ENCODE measurements at regions not wholly inside any gene's neighbourhood (a gene's known extent, or its start where the extent isn't known, plus 50 kb on each side); places are given as distances from the start of the nearest gene placed in this dataset.

GRCh38 chr7:22667187-22667561, 59.8 kb upstream of the IL6 start:
- no peak overlapping the region for H3K4me3 ChIP-seq (ENCODE audit: insufficient read depth, low read depth, low read length, poor library complexity, severe bottlenecking)
- H3K9me3 ChIP-seq (ENCODE audit: control insufficient read depth, low read length): no peaks in the 10 kb centered on the region
- H3K36me3 ChIP-seq (ENCODE audit: control insufficient read depth, insufficient read depth, low read length): no peaks in the 10 kb centered on the region
- no peaks in the 10 kb centered on the region for H3K27me3 ChIP-seq (replicated peaks; ENCODE audit: control insufficient read depth, insufficient read depth, low read length, poor library complexity, severe bottlenecking)
- H3K4me1 ChIP-seq (ENCODE audit: control insufficient read depth, insufficient read depth, low read length, poor library complexity, severe bottlenecking): no peaks in the 10 kb centered on the region
- DNase-seq: no peak
- H3K27ac ChIP-seq (ENCODE audit: insufficient read depth, low read length, poor library complexity, severe bottlenecking): no peak overlapping the region

- H3K27ac ChIP-seq (ENCODE audit: insufficient read depth, low read length, poor library complexity, severe bottlenecking): no peak overlapping the region
- no peak for DNase-seq
- H3K9me3 ChIP-seq (ENCODE audit: control insufficient read depth, low read length): no peaks in the 10 kb centered on the region
- no peaks in the 10 kb centered on the region for H3K27me3 ChIP-seq (replicated peaks; ENCODE audit: control insufficient read depth, insufficient read depth, low read length, poor library complexity, severe bottlenecking)
- H3K36me3 ChIP-seq (ENCODE audit: control insufficient read depth, insufficient read depth, low read length): no peaks in the 10 kb centered on the region
- no peaks in the 10 kb centered on the region for H3K4me1 ChIP-seq (ENCODE audit: control insufficient read depth, insufficient read depth, low read length, poor library complexity, severe bottlenecking)
- H3K4me3 ChIP-seq (ENCODE audit: insufficient read depth, low read depth, low read length, poor library complexity, severe bottlenecking): no peak overlapping the region
Observed at GRCh38 chr7:22666732-22667131, 60.3 kb upstream of the IL6 start.

DNA sequence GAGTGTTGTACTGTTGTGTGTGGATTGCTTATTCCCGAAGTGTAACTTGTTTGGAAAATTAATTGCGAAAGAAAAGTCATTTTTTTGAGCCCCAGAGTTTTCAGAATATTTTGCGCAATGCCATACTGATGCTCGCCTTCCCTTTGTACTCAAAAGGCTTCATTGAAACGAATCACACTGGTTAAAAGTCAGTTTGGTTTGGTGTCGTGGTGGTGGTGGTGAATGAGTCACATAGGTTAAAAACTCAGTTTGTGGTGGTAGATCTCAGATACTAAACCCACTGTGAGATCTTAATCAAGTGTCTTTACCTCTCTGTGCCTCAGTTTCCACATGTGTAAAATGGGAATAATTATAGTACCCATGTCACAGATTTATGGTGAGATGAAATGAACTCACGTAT, 61.1 kb upstream of the IL6 start:
- Histone ChIP-seq H3K27me3 (replicated peaks; ENCODE audit: control insufficient read depth, insufficient read depth, low read length, poor library complexity, severe bottlenecking) (no peaks in the 10 kb centered on the region), H3K36me3 (ENCODE audit: control insufficient read depth, insufficient read depth, low read length) (no peaks in the 10 kb centered on the region), H3K9me3 (ENCODE audit: control insufficient read depth, low read length) (no peaks in the 10 kb centered on the region), H3K27ac (ENCODE audit: insufficient read depth, low read length, poor library complexity, severe bottlenecking) (no peak overlapping the region), H3K4me3 (ENCODE audit: insufficient read depth, low read depth, low read length, poor library complexity, severe bottlenecking) (no peak overlapping the region), H3K4me1 (ENCODE audit: control insufficient read depth, insufficient read depth, low read length, poor library complexity, severe bottlenecking) (no peaks in the 10 kb centered on the region)
- DNase-seq: no peak

GRCh38 chr7:22664988-22665798, 61.8 kb upstream of the IL6 start:
- no peak for DNase-seq
- Histone ChIP-seq H3K27ac (ENCODE audit: insufficient read depth, low read length, poor library complexity, severe bottlenecking) (no peak overlapping the region), H3K27me3 (replicated peaks; ENCODE audit: control insufficient read depth, insufficient read depth, low read length, poor library complexity, severe bottlenecking) (no peaks in the 10 kb centered on the region), H3K9me3 (ENCODE audit: control insufficient read depth, low read length) (no peaks in the 10 kb centered on the region), H3K36me3 (ENCODE audit: control insufficient read depth, insufficient read depth, low read length) (no peaks in the 10 kb centered on the region), H3K4me3 (ENCODE audit: insufficient read depth, low read depth, low read length, poor library complexity, severe bottlenecking) (no peak overlapping the region), H3K4me1 (ENCODE audit: control insufficient read depth, insufficient read depth, low read length, poor library complexity, severe bottlenecking) (no peaks in the 10 kb centered on the region)

- DNase-seq: no peak
- Histone ChIP-seq H3K27ac (ENCODE audit: insufficient read depth, low read length, poor library complexity, severe bottlenecking) (no peak overlapping the region), H3K27me3 (replicated peaks; ENCODE audit: control insufficient read depth, insufficient read depth, low read length, poor library complexity, severe bottlenecking) (no peaks in the 10 kb centered on the region)
Observed at GRCh38 chr7:22663721-22664120, 63.3 kb upstream of the IL6 start.

GRCh38 chr7:22663357-22663718, 63.7 kb upstream of the IL6 start:
- Histone ChIP-seq H3K27ac (ENCODE audit: insufficient read depth, low read length, poor library complexity, severe bottlenecking) (no peak overlapping the region), H3K4me3 (ENCODE audit: insufficient read depth, low read depth, low read length, poor library complexity, severe bottlenecking) (no peak overlapping the region), H3K9me3 (ENCODE audit: control insufficient read depth, low read length) (no peaks in the 10 kb centered on the region), H3K27me3 (replicated peaks; ENCODE audit: control insufficient read depth, insufficient read depth, low read length, poor library complexity, severe bottlenecking) (no peaks in the 10 kb centered on the region), H3K36me3 (ENCODE audit: control insufficient read depth, insufficient read depth, low read length) (no peaks in the 10 kb centered on the region), H3K4me1 (ENCODE audit: control insufficient read depth, insufficient read depth, low read length, poor library complexity, severe bottlenecking) (no peaks in the 10 kb centered on the region)
- DNase-seq: no peak

More at GRCh38 chr7:22663721-22664120, 63.3 kb upstream of the IL6 start:
- no peaks in the 10 kb centered on the region for H3K4me1 ChIP-seq (ENCODE audit: control insufficient read depth, insufficient read depth, low read length, poor library complexity, severe bottlenecking)
- no peaks in the 10 kb centered on the region for H3K9me3 ChIP-seq (ENCODE audit: control insufficient read depth, low read length)
- H3K4me3 ChIP-seq (ENCODE audit: insufficient read depth, low read depth, low read length, poor library complexity, severe bottlenecking): no peak overlapping the region
- H3K36me3 ChIP-seq (ENCODE audit: control insufficient read depth, insufficient read depth, low read length): no peaks in the 10 kb centered on the region

DNA sequence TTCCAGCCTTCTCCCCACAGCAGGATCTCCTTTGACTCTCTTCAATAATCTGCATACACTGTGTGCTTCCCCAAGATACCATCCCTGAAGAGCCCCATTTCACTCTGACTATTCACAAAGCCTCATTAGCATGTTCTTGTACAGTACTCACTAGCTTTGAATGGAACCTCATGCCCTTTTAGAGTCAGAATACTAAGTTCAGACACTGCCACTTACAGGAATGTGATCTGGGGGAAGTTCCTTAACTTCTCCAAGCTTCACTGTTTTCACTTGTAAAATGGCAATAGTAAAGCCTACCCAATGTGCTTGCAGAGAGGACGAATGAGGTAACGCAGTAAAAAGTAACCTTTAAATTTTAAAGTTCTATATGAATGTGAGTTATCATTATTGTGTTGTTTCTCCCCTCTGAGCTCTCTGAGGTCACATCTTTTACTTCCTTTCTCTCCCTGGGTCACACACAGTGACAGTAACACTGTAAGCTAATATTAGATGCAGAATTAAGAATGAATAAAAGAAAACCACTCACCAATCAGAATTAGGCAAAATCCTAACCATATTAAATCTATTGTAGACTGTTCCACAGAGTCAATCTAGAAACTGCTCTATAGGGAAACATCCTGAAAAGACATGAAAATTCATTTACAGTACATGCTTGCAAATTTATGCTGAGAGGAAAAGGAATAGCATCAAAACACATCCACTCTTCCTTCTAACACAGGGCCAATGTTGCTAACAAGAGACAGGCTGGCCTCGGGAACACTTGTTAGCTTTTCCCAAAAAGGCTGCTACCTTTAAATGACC, 64.2 kb upstream of the IL6 start:
- Histone ChIP-seq H3K27ac (ENCODE audit: insufficient read depth, low read length, poor library complexity, severe bottlenecking) (no peak overlapping the region), H3K27me3 (replicated peaks; ENCODE audit: control insufficient read depth, insufficient read depth, low read length, poor library complexity, severe bottlenecking) (no peaks in the 10 kb centered on the region), H3K9me3 (ENCODE audit: control insufficient read depth, low read length) (no peaks in the 10 kb centered on the region), H3K4me3 (ENCODE audit: insufficient read depth, low read depth, low read length, poor library complexity, severe bottlenecking) (no peak overlapping the region), H3K4me1 (ENCODE audit: control insufficient read depth, insufficient read depth, low read length, poor library complexity, severe bottlenecking) (no peaks in the 10 kb centered on the region), H3K36me3 (ENCODE audit: control insufficient read depth, insufficient read depth, low read length) (no peaks in the 10 kb centered on the region)
- no peak for DNase-seq

DNA sequence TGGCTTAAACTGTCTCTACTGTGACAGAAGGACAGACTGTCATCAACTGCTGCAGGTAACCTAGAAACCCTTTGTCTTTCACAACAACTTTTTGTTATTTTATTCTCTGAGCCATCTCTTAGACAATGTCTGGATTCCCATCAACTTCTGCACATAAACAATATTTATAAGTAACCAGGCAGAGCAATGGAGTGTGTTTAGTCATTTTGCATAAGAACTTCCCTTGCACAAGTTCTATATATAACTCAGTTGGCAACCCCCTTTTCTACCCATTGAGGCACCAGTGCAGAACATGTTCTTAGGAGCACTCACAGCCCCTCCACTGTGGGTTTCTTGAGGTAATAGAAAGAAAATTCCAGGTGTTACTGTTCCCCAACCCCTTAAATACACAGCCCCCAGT, 65.0 kb upstream of the IL6 start:
- H3K4me1 ChIP-seq (ENCODE audit: control insufficient read depth, insufficient read depth, low read length, poor library complexity, severe bottlenecking): no peaks in the 10 kb centered on the region
- no peak for DNase-seq
- H3K27ac ChIP-seq (ENCODE audit: insufficient read depth, low read length, poor library complexity, severe bottlenecking): no peak overlapping the region

DNA sequence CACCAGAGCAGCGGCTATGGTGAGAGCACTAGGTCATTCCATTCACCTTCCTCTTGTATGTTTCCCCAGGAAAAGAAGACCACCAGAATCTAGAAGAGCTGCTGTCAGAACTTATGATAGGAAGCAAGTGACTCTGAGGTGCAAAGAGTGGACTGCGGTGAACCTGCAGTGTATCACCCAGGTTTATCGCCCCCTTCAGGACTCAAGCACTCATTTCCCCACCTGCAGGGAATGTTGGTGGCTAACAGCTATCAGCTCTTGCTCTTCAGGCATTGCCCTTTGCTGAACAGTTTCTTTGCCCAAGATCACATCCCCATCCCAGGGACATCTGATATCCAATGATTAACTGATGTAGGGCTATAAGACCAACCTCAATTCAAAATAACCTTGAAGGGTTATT, 66.3 kb upstream of the IL6 start:
- H3K36me3 ChIP-seq (ENCODE audit: control insufficient read depth, insufficient read depth, low read length): no peaks in the 10 kb centered on the region
- no peaks in the 10 kb centered on the region for H3K27me3 ChIP-seq (replicated peaks; ENCODE audit: control insufficient read depth, insufficient read depth, low read length, poor library complexity, severe bottlenecking)
- H3K27ac ChIP-seq (ENCODE audit: insufficient read depth, low read length, poor library complexity, severe bottlenecking): no peak overlapping the region
- DNase-seq: no peak
- no peaks in the 10 kb centered on the region for H3K9me3 ChIP-seq (ENCODE audit: control insufficient read depth, low read length)
- H3K4me3 ChIP-seq (ENCODE audit: insufficient read depth, low read depth, low read length, poor library complexity, severe bottlenecking): no peak overlapping the region
- no peaks in the 10 kb centered on the region for H3K4me1 ChIP-seq (ENCODE audit: control insufficient read depth, insufficient read depth, low read length, poor library complexity, severe bottlenecking)

More for the DNA sequence above, 65.0 kb upstream of the IL6 start:
- Histone ChIP-seq H3K4me3 (ENCODE audit: insufficient read depth, low read depth, low read length, poor library complexity, severe bottlenecking) (no peak overlapping the region), H3K36me3 (ENCODE audit: control insufficient read depth, insufficient read depth, low read length) (no peaks in the 10 kb centered on the region), H3K9me3 (ENCODE audit: control insufficient read depth, low read length) (no peaks in the 10 kb centered on the region), H3K27me3 (replicated peaks; ENCODE audit: control insufficient read depth, insufficient read depth, low read length, poor library complexity, severe bottlenecking) (no peaks in the 10 kb centered on the region)

DNA sequence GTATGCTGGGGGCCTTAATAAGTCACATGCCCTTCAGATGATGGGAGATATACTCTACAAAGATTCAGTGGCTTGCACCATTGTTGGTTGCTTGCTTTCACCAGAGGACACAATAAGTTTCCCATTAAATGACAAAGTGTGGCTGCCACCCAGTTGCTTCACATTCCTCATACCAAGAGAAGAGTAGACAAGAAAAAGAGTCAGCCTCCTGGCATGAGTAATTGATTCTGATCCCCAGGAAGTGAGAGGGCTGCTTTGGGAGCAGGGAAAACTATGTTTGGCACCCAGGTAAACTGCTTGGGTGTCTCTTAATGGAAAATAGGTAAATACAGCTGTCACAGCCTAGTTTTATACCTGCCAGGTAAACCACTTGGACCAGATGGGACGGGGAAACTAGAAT, 66.7 kb upstream of the IL6 start:
- DNase-seq: no peak
- no peaks in the 10 kb centered on the region for H3K27me3 ChIP-seq (replicated peaks; ENCODE audit: control insufficient read depth, insufficient read depth, low read length, poor library complexity, severe bottlenecking)
- H3K36me3 ChIP-seq (ENCODE audit: control insufficient read depth, insufficient read depth, low read length): no peaks in the 10 kb centered on the region
- H3K4me1 ChIP-seq (ENCODE audit: control insufficient read depth, insufficient read depth, low read length, poor library complexity, severe bottlenecking): no peaks in the 10 kb centered on the region
- no peaks in the 10 kb centered on the region for H3K9me3 ChIP-seq (ENCODE audit: control insufficient read depth, low read length)
- no peak overlapping the region for H3K4me3 ChIP-seq (ENCODE audit: insufficient read depth, low read depth, low read length, poor library complexity, severe bottlenecking)
- H3K27ac ChIP-seq (ENCODE audit: insufficient read depth, low read length, poor library complexity, severe bottlenecking): no peak overlapping the region
